Mucosa of descending colon (tissue), 3 donors: ENCODE measurements at regions not wholly inside any gene's neighbourhood (a gene's known extent, or its start where the extent isn't known, plus 50 kb on each side); places are given as distances from the start of the nearest gene placed in this dataset.

Experiments used
- ATAC-seq: fragments of 200-7000 bp; cut with Tn5 transposase; one replicate; pipeline ENCODE4 v1.9.1; 2020; ENCODE audit warnings: mild to moderate bottlenecking, moderate library complexity
- DNase-seq, 3 donors: peaks; one replicate each; pipeline ENCODE4 v3.0.0-alpha.2; 2020
- H3K36me3 ChIP-seq: fragments of 200-600 bp; one replicate; pipeline ENCODE4 v1.8.0; 2021; ENCODE audit warnings: low read depth, mild to moderate bottlenecking
- H3K4me1 ChIP-seq: fragments of 200-600 bp; one replicate; pipeline ENCODE4 v1.8.0; 2021; ENCODE audit warnings: low read depth, mild to moderate bottlenecking
- H3K4me3 ChIP-seq: fragments of 200-600 bp; one replicate; pipeline ENCODE4 v1.8.0; 2021; ENCODE audit warnings: mild to moderate bottlenecking
- H3K9me3 ChIP-seq: fragments of 200-600 bp; one replicate; pipeline ENCODE4 v1.8.0; 2021; ENCODE audit warnings: mild to moderate bottlenecking
- intact Hi-C, 2 donors: fragments of 100-400 bp; cut with DNase I in 1 of 2; cut with micrococcal nuclease in 1 of 2; formaldehyde crosslinking; loops; one replicate each; pipeline versions ENCODE4 v1.11.0 to v1.11.1; 2022; cut with DNase I, micrococcal nuclease
- TF ChIP-seq, protein P1 (sequence below): fragments of 200-600 bp; IDR thresholded peaks from one replicate; pipeline ENCODE4 v1.8.0; 2022; ENCODE audit warnings: antibody characterized with exemption, mild to moderate bottlenecking
- donor health status: DM: no; HTN: no; CAD: no; lungs with moderate emphysema.
- donor health status: DM: no; HTN: no; CAD: no.
- donor health status: DM: no; HTN: yes; CAD: no.

- Histone ChIP-seq H3K9me3 (no peaks in the 10 kb centered on the region), H3K36me3 (no peaks in the 10 kb centered on the region), H3K4me3 (no peak overlapping the region), H3K4me1 (no peaks in the 10 kb centered on the region)
- TF ChIP-seq, protein P1, sequence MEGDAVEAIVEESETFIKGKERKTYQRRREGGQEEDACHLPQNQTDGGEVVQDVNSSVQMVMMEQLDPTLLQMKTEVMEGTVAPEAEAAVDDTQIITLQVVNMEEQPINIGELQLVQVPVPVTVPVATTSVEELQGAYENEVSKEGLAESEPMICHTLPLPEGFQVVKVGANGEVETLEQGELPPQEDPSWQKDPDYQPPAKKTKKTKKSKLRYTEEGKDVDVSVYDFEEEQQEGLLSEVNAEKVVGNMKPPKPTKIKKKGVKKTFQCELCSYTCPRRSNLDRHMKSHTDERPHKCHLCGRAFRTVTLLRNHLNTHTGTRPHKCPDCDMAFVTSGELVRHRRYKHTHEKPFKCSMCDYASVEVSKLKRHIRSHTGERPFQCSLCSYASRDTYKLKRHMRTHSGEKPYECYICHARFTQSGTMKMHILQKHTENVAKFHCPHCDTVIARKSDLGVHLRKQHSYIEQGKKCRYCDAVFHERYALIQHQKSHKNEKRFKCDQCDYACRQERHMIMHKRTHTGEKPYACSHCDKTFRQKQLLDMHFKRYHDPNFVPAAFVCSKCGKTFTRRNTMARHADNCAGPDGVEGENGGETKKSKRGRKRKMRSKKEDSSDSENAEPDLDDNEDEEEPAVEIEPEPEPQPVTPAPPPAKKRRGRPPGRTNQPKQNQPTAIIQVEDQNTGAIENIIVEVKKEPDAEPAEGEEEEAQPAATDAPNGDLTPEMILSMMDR: no peak
- DNase-seq (no peak), ATAC-seq (no peak)
- intact Hi-C loops: no loop called here
Observed at GRCh38 chr2:116953-117352, 70.6 kb upstream of the FAM110C start.

GRCh38 chr2:115303-115702 is 69.0 kb upstream of the FAM110C start:
- Histone ChIP-seq H3K4me3 (no peak overlapping the region), H3K36me3 (no peaks in the 10 kb centered on the region), H3K9me3 (no peaks in the 10 kb centered on the region), H3K4me1 (no peaks in the 10 kb centered on the region)
- DNase-seq (peak in 1 of 3 donors; percentile 41), ATAC-seq (peak; percentile 25)
- intact Hi-C loops: no loop called here
- TF ChIP-seq, protein P1: no peak

- no peak overlapping the region for H3K4me3 ChIP-seq
- TF ChIP-seq, protein P1: no peak
- DNase-seq: no peak
- ATAC-seq: no peak
- no peaks in the 10 kb centered on the region for H3K36me3 ChIP-seq
- no peaks in the 10 kb centered on the region for H3K9me3 ChIP-seq
- intact Hi-C loops: no loop called here
- H3K4me1 ChIP-seq: peaks cover 7% of the 10 kb centered on the region
Observed at GRCh38 chr2:114616-115015, 68.3 kb upstream of the FAM110C start.

GRCh38 chr2:109998-110397 is 63.7 kb upstream of the FAM110C start:
- DNase-seq (no peak), ATAC-seq (peak; percentile 66)

GRCh38 chr2:108920-109809 is 62.9 kb upstream of the FAM110C start:
- intact Hi-C loops: no loop called here
- Histone ChIP-seq H3K4me1 (peaks cover 7% of the 10 kb centered on the region), H3K36me3 (no peaks in the 10 kb centered on the region), H3K9me3 (peaks cover 7% of the 10 kb centered on the region), H3K4me3 (no peak overlapping the region)
- TF ChIP-seq, protein P1: no peak
- DNase-seq (no peak), ATAC-seq (no peak)

More at GRCh38 chr2:109998-110397, 63.7 kb upstream of the FAM110C start:
- H3K9me3 ChIP-seq: peaks cover 7% of the 10 kb centered on the region
- H3K36me3 ChIP-seq: no peaks in the 10 kb centered on the region
- TF ChIP-seq, protein P1: no peak
- H3K4me3 ChIP-seq: no peak overlapping the region
- intact Hi-C loops: no loop called here
- H3K4me1 ChIP-seq: peaks cover 7% of the 10 kb centered on the region
